GM21447 (cell line): ENCODE measurements at regions not wholly inside any gene's neighbourhood (a gene's known extent, or its start where the extent isn't known, plus 50 kb on each side); places are given as distances from the start of the nearest gene placed in this dataset.

ENCODE experiments used
- ATAC-seq: cut with Tn5 transposase; IDR thresholded peaks from one replicate; pipeline ENCODE4 v1.9.1; 2021; ENCODE audit not compliant: unreplicated experiment

GRCh38 chr13:31441800-31442510 is 242.2 kb downstream of the B3GLCT start:
- no peak for ATAC-seq

GRCh38 chr13:31442571-31442970 is 242.8 kb downstream of the B3GLCT start:
- no peak for ATAC-seq

- no peak for ATAC-seq
Measured at GRCh38 chr13:31444266-31444856, 244.6 kb downstream of the B3GLCT start.

- no peak for ATAC-seq
Measured at GRCh38 chr13:31452525-31452924, 252.8 kb downstream of the B3GLCT start.

GRCh38 chr13:31455581-31455980 is 255.8 kb downstream of the B3GLCT start:
- no peak for ATAC-seq

- ATAC-seq: no peak
Measured at GRCh38 chr13:31456056-31456455, 256.3 kb downstream of the B3GLCT start.

GRCh38 chr13:31460061-31460460 is 260.3 kb downstream of the B3GLCT start:
- no peak for ATAC-seq

- no peak for ATAC-seq
Measured at GRCh38 chr13:31461923-31462322, 262.1 kb downstream of the B3GLCT start.

- ATAC-seq: no peak
Measured at GRCh38 chr13:31462766-31463165, 263.0 kb downstream of the B3GLCT start.

- no peak for ATAC-seq
Measured at GRCh38 chr13:31468114-31468902, 268.5 kb downstream of the B3GLCT start.

- no peak for ATAC-seq
Measured at GRCh38 chr13:31469377-31469776, 269.6 kb downstream of the B3GLCT start.

- ATAC-seq: no peak
Measured at GRCh38 chr13:31476266-31476665, 263.1 kb upstream of the RXFP2 start.

- no peak for ATAC-seq
Measured at GRCh38 chr13:31476753-31477152, 262.6 kb upstream of the RXFP2 start.

GRCh38 chr13:31477961-31478360 is 261.4 kb upstream of the RXFP2 start:
- ATAC-seq: no peak

GRCh38 chr13:31485183-31485582 is 254.1 kb upstream of the RXFP2 start:
- no peak for ATAC-seq

GRCh38 chr13:31485651-31486051 is 253.7 kb upstream of the RXFP2 start:
- no peak for ATAC-seq

GRCh38 chr13:31495336-31495735 is 244.0 kb upstream of the RXFP2 start:
- no peak for ATAC-seq

GRCh38 chr13:31499274-31499673 is 240.1 kb upstream of the RXFP2 start:
- ATAC-seq: no peak

GRCh38 chr13:31503626-31504025 is 235.7 kb upstream of the RXFP2 start:
- ATAC-seq: no peak

GRCh38 chr13:31504918-31505317 is 234.4 kb upstream of the RXFP2 start:
- no peak for ATAC-seq

GRCh38 chr13:31512331-31512730 is 227.0 kb upstream of the RXFP2 start:
- no peak for ATAC-seq

- no peak for ATAC-seq
Measured at GRCh38 chr13:31514932-31515331, 224.4 kb upstream of the RXFP2 start.
